Prostate gland (tissue), 2 donors: ENCODE measurements at regions not wholly inside any gene's neighbourhood (a gene's known extent, or its start where the extent isn't known, plus 50 kb on each side); places are given as distances from the start of the nearest gene placed in this dataset.

Experiments used
- POLR2A ChIP-seq: fragments of 450-650 bp; IDR thresholded peaks from one replicate; pipeline ENCODE4 v1.6.1; 2016; ENCODE audit warnings: antibody characterized with exemption, mild to moderate bottlenecking
- POLR2AphosphoS5 ChIP-seq: sonication (generic); formaldehyde crosslinking; IDR thresholded peaks from one replicate; pipeline ENCODE4 v1.6.1; 2017; ENCODE audit warnings: antibody characterized with exemption
- TF ChIP-seq, protein P1 (sequence below), 4 experiments: fragments of 200-600 bp in 2 of 4; fragments of 450-650 bp in 2 of 4; sonication (generic) in 2 of 4; IDR thresholded peaks; 1 replicate in 3 of 4; 2 replicates in 1 of 4; pipeline ENCODE4 v1.5.1; 2016 to 2019; ENCODE audit warnings: antibody characterized with exemption in 4 of 4, mild to moderate bottlenecking in 2 of 4, moderate library complexity in 2 of 4

DNA sequence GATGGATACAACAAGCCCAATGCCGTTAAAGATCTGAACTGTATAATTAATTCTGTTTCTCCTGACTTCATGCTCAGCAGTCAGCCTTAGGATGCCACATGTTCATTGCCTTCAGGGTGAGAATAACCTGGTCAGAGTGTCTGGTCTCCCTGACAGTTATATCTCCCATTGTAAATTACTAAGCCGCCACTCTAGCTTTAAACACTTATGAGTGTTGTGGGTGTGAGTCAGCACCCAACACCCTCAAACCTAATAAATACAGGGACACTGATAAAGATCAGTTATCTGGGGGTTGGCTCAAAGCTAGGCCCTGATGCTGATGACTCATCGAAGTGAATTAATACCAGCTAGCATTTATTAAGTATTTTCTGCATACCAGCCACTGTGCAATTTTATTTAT, 64.9 kb upstream of the DYNLT3 start:
- TF ChIP-seq, protein P1, sequence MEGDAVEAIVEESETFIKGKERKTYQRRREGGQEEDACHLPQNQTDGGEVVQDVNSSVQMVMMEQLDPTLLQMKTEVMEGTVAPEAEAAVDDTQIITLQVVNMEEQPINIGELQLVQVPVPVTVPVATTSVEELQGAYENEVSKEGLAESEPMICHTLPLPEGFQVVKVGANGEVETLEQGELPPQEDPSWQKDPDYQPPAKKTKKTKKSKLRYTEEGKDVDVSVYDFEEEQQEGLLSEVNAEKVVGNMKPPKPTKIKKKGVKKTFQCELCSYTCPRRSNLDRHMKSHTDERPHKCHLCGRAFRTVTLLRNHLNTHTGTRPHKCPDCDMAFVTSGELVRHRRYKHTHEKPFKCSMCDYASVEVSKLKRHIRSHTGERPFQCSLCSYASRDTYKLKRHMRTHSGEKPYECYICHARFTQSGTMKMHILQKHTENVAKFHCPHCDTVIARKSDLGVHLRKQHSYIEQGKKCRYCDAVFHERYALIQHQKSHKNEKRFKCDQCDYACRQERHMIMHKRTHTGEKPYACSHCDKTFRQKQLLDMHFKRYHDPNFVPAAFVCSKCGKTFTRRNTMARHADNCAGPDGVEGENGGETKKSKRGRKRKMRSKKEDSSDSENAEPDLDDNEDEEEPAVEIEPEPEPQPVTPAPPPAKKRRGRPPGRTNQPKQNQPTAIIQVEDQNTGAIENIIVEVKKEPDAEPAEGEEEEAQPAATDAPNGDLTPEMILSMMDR (IDR thresholded peaks at IDR 0.05) = no peak
- no peak for TF ChIP-seq POLR2A
- no peak for TF ChIP-seq POLR2AphosphoS5
